Mesenchymal stem cell (in vitro differentiated cells and primary cell): ENCODE measurements at regions not wholly inside any gene's neighbourhood (a gene's known extent, or its start where the extent isn't known, plus 50 kb on each side); places are given as distances from the start of the nearest gene placed in this dataset.

Source experiments
- DNase-seq: peaks from one replicate; pipeline ENCODE4 v3.0.0-alpha.2; 2013
- H2AFZ ChIP-seq: one replicate; pipeline ENCODE4 v1.6.1; 2013; ENCODE audit warnings: low read depth, mild to moderate bottlenecking, control low read depth, inconsistent platforms, low read length, moderate library complexity
- H2AK5ac ChIP-seq: 2 replicates; pipeline ENCODE4 v1.6.1; 2013; ENCODE audit warnings: low read length, moderate library complexity, mild to moderate bottlenecking, inconsistent platforms; ENCODE audit not compliant: severe bottlenecking
- H2BK120ac ChIP-seq: one replicate; pipeline ENCODE4 v1.6.1; 2013; ENCODE audit warnings: low read depth, mild to moderate bottlenecking, inconsistent platforms, low read length, moderate library complexity
- H2BK12ac ChIP-seq, 2 experiments: one replicate each; pipeline ENCODE4 v1.6.1; 2013; ENCODE audit warnings: inconsistent platforms in 2 of 2, low read length in 2 of 2, mild to moderate bottlenecking in 2 of 2, moderate library complexity in 2 of 2, control low read depth in 1 of 2
- H2BK15ac ChIP-seq: one replicate; pipeline ENCODE4 v1.6.1; 2013; ENCODE audit warnings: mild to moderate bottlenecking, low read depth, inconsistent platforms; ENCODE audit not compliant: poor library complexity, severe bottlenecking
- H2BK5ac ChIP-seq: 2 replicates; pipeline ENCODE4 v1.6.1; 2013; ENCODE audit warnings: low read depth, mild to moderate bottlenecking, low read length, control low read depth, inconsistent platforms; ENCODE audit not compliant: poor library complexity, severe bottlenecking
- H3K14ac ChIP-seq, 2 experiments: one replicate each; pipeline ENCODE4 v1.6.1; 2013; ENCODE audit warnings: inconsistent platforms in 2 of 2, low read length in 2 of 2, control low read depth in 1 of 2, mild to moderate bottlenecking in 1 of 2, moderate library complexity in 1 of 2
- H3K18ac ChIP-seq, 2 experiments: one replicate each; pipeline ENCODE4 v1.6.1; 2013; ENCODE audit warnings: inconsistent platforms in 2 of 2, low read length in 2 of 2, control low read depth in 1 of 2, low read depth in 1 of 2, mild to moderate bottlenecking in 1 of 2
- H3K23ac ChIP-seq, 2 experiments: one replicate each; pipeline ENCODE4 v1.6.1; 2013; ENCODE audit warnings: inconsistent platforms in 2 of 2, low read length in 2 of 2, mild to moderate bottlenecking in 2 of 2, moderate library complexity in 2 of 2, control low read depth in 1 of 2
- H3K27ac ChIP-seq: 2 replicates; pipeline ENCODE4 v1.5.1; 2013; ENCODE audit warnings: mild to moderate bottlenecking, moderate library complexity, low read length, control low read depth, inconsistent platforms; ENCODE audit not compliant: poor library complexity, severe bottlenecking
- H3K27me3 ChIP-seq, 2 experiments: 2 replicates each; pipeline versions ENCODE4 v1.6.1 to v1.7.0; 2013; ENCODE audit warnings: low read length in 2 of 2, mild to moderate bottlenecking in 2 of 2, moderate library complexity in 2 of 2, control low read depth in 1 of 2, inconsistent platforms in 1 of 2; ENCODE audit not compliant: control insufficient read depth in 1 of 2, insufficient read depth in 1 of 2
- H3K36me3 ChIP-seq, 2 experiments: 2 replicates each; pipeline versions ENCODE4 v1.6.1 to v1.7.0; 2013; ENCODE audit warnings: low read length in 2 of 2, control low read depth in 1 of 2, inconsistent platforms in 1 of 2, low read depth in 1 of 2, mild to moderate bottlenecking in 1 of 2; ENCODE audit not compliant: insufficient read depth in 2 of 2, control insufficient read depth in 1 of 2
- H3K4ac ChIP-seq, 2 experiments: one replicate each; pipeline ENCODE4 v1.6.1; 2013; ENCODE audit warnings: inconsistent platforms in 2 of 2, low read length in 2 of 2, mild to moderate bottlenecking in 2 of 2, moderate library complexity in 2 of 2, control low read depth in 1 of 2, low read depth in 1 of 2
- H3K4me1 ChIP-seq: 2 replicates; pipeline ENCODE4 v1.6.1; 2013; ENCODE audit warnings: low read depth, low read length, control low read depth; ENCODE audit not compliant: control insufficient read depth, insufficient read depth
- H3K4me2 ChIP-seq: 2 replicates; pipeline ENCODE4 v1.6.1; 2013; ENCODE audit warnings: low read length, mild to moderate bottlenecking, inconsistent platforms; ENCODE audit not compliant: poor library complexity, severe bottlenecking
- H3K4me3 ChIP-seq, 2 experiments: 2 replicates each; pipeline versions ENCODE4 v1.5.1 to v1.7.0; 2013; ENCODE audit warnings: low read length in 2 of 2, mild to moderate bottlenecking in 2 of 2, control low read depth in 1 of 2, low read depth in 1 of 2; ENCODE audit not compliant: insufficient read depth in 1 of 2
- H3K79me1 ChIP-seq: replicated peaks from 2 replicates; pipeline ENCODE4 v1.6.1; 2013; ENCODE audit warnings: mild to moderate bottlenecking, control low read depth, low read length, inconsistent platforms; ENCODE audit not compliant: poor library complexity, severe bottlenecking
- H3K9ac ChIP-seq: 2 replicates; pipeline ENCODE4 v1.7.0; 2013; ENCODE audit warnings: mild to moderate bottlenecking, low read length, moderate library complexity
- H3K9me3 ChIP-seq: 2 replicates; pipeline ENCODE4 v1.7.0; 2013; ENCODE audit warnings: mild to moderate bottlenecking, low read length; ENCODE audit not compliant: control insufficient read depth
- H4K8ac ChIP-seq: one replicate; pipeline ENCODE4 v1.6.1; 2013; ENCODE audit warnings: inconsistent platforms, mild to moderate bottlenecking, low read length, moderate library complexity
- H4K91ac ChIP-seq: one replicate; pipeline ENCODE4 v1.6.1; 2013; ENCODE audit warnings: mild to moderate bottlenecking, low read length, inconsistent platforms
- WGBS: methylation state at CpG from one replicate; pipeline ENCODE4 v1.1.7; 2013; ENCODE audit warnings: mixed read lengths; 5-methylcytosine and 5-hydroxymethylcytosine counted together

DNA sequence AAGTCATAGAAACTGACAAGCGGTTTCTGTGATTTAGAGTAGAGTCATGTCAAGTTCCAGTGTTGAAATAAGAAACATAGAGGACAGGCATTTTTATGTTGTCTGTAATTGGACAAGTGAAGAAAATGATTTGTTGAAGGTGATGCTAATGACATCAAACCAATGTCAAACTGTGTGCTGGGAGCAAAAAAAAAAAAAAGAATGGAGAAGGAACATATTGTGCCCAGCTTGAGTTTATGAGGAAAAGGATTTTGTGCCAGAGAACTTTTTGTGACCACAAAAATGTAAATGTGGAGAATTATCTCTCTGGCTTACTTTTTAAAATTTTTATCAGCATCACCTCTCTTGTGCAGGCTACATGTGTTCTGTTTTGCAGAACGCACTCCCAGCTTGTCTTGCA lies 495.7 kb downstream of the RAPGEF2 start:
- H4K91ac ChIP-seq: no peak overlapping the region
- no peak for DNase-seq
- no peak overlapping the region for H3K9ac ChIP-seq
- H3K27me3 ChIP-seq: no peaks in the 10 kb centered on the region
- no peak overlapping the region for H2BK5ac ChIP-seq
- H3K27ac ChIP-seq: no peak overlapping the region
- no peak overlapping the region for H2AK5ac ChIP-seq
- H3K4me2 ChIP-seq: no peak overlapping the region
- no peak overlapping the region for H3K14ac ChIP-seq
- H3K9me3 ChIP-seq: no peaks in the 10 kb centered on the region
- H2AFZ ChIP-seq: no peak overlapping the region
- H3K4me3 ChIP-seq: no peak overlapping the region
- no peaks in the 10 kb centered on the region for H3K36me3 ChIP-seq
- H2BK15ac ChIP-seq: no peak overlapping the region
- no peaks in the 10 kb centered on the region for H3K4me1 ChIP-seq
- no peak overlapping the region for H4K8ac ChIP-seq
- no peak overlapping the region for H3K18ac ChIP-seq
- H2BK120ac ChIP-seq: no peak overlapping the region
- no peak overlapping the region for H3K4ac ChIP-seq
- WGBS: 87% methylated on average over 1 of the region's 2 CpGs
- H2BK12ac ChIP-seq: no peak overlapping the region
- no peak overlapping the region for H3K23ac ChIP-seq
- no peaks in the 10 kb centered on the region for H3K79me1 ChIP-seq

DNA sequence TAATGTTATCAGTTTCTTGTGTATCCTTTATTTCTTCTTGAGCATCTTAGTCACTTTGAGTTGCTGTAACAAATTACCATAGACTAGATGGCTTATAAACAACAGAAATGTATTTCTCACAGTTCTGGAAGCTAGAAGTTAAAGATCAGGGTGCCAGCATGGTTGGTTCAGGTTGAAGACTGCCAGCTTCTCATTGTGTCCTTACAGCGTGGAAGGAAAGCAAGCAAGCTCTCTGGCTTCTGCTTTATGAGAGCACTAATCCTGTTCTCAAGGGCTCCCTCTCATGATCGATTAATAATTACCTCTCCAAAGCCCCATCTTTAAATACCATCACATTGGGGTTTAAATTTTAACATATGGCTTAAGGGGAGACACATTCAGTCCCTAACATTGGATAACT lies 497.2 kb downstream of the RAPGEF2 start:
- no peak overlapping the region for H3K4me3 ChIP-seq

DNA sequence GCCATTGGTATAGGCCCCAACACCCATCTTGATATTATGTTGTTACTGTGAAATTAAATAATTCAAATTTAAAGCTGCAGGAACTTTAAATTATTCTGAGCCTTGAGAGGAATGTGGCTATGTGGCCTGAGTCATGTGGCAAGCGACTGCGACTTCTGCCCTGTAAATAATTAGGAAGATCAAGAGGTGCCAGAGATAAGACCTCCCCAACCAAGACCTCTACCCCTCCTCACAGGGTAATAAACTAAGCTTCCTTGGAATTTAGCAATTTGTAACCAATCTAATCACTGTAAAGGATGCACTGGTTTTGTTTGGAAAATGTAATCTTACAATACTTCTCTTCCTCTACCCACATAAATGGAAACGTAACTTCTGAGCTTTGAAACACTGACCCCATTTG lies 501.9 kb downstream of the RAPGEF2 start:
- no peak overlapping the region for H4K8ac ChIP-seq
- H4K91ac ChIP-seq: no peak overlapping the region
- no peak overlapping the region for H2BK15ac ChIP-seq
- no peak overlapping the region for H3K23ac ChIP-seq
- no peaks in the 10 kb centered on the region for H3K27me3 ChIP-seq
- H3K27ac ChIP-seq: no peak overlapping the region
- H3K4me3 ChIP-seq: no peak overlapping the region
- no peak overlapping the region for H3K18ac ChIP-seq
- no peak overlapping the region for H2AFZ ChIP-seq
- no peak overlapping the region for H2BK5ac ChIP-seq
- H3K4ac ChIP-seq: no peak overlapping the region
- H2BK12ac ChIP-seq: no peak overlapping the region
- H3K36me3 ChIP-seq: no peaks in the 10 kb centered on the region
- no peaks in the 10 kb centered on the region for H3K79me1 ChIP-seq
- H3K9ac ChIP-seq: no peak overlapping the region
- H3K14ac ChIP-seq: no peak overlapping the region
- H3K9me3 ChIP-seq: no peaks in the 10 kb centered on the region
- H3K4me1 ChIP-seq: no peaks in the 10 kb centered on the region
- 54% methylated on average over 1 of the region's 3 CpGs for WGBS
- H2AK5ac ChIP-seq: no peak overlapping the region
- DNase-seq: no peak
- H3K4me2 ChIP-seq: no peak overlapping the region
- H2BK120ac ChIP-seq: no peak overlapping the region

More for the DNA sequence above, 497.2 kb downstream of the RAPGEF2 start:
- Histone ChIP-seq H3K4ac (no peak overlapping the region), H2BK120ac (no peak overlapping the region), H2AK5ac (no peak overlapping the region), H3K4me2 (no peak overlapping the region), H2BK12ac (no peak overlapping the region), H3K27ac (no peak overlapping the region), H3K79me1 (no peaks in the 10 kb centered on the region), H3K4me1 (no peaks in the 10 kb centered on the region), H3K27me3 (no peaks in the 10 kb centered on the region), H3K18ac (no peak overlapping the region), H3K14ac (no peak overlapping the region), H2AFZ (no peak overlapping the region), H3K9me3 (no peaks in the 10 kb centered on the region), H3K36me3 (no peaks in the 10 kb centered on the region), H3K9ac (no peak overlapping the region), H4K91ac (no peak overlapping the region), H3K23ac (no peak overlapping the region), H2BK15ac (no peak overlapping the region), H2BK5ac (no peak overlapping the region), H4K8ac (no peak overlapping the region)
- DNase-seq: no peak
- WGBS: 68% methylated on average over 1 of the region's 2 CpGs

DNA sequence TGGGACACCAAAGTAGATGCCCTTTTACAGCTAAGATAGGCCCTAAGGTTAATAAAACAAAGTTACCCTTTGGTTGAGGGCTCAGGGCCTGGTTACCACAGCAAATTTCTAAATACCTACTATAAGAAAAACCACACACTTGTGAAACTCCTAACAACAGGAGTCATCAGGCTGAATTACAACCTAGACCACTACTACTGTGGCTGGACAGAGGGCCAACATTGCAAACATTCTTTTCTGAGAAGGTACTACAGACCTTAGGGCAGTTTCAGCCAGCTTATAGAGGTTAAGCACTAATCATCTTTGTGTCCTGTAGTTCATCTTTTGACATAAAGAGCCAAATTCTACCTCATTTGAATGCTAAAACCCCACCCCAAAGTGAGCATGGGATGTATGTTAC lies 504.0 kb downstream of the RAPGEF2 start:
- H2BK5ac ChIP-seq: no peak overlapping the region
- H3K79me1 ChIP-seq: no peaks in the 10 kb centered on the region
- no peak overlapping the region for H3K9ac ChIP-seq
- no peak for DNase-seq
- H4K8ac ChIP-seq: no peak overlapping the region
- H2AFZ ChIP-seq: no peak overlapping the region
- H3K9me3 ChIP-seq: no peaks in the 10 kb centered on the region
- no peak overlapping the region for H2AK5ac ChIP-seq
- no peak overlapping the region for H2BK120ac ChIP-seq
- H3K18ac ChIP-seq: no peak overlapping the region
- no peaks in the 10 kb centered on the region for H3K27me3 ChIP-seq
- H2BK15ac ChIP-seq: no peak overlapping the region
- no peak overlapping the region for H3K27ac ChIP-seq
- no peak overlapping the region for H2BK12ac ChIP-seq
- H3K23ac ChIP-seq: no peak overlapping the region
- H3K4ac ChIP-seq: no peak overlapping the region
- H3K4me1 ChIP-seq: no peaks in the 10 kb centered on the region
- no peaks in the 10 kb centered on the region for H3K36me3 ChIP-seq
- no peak overlapping the region for H3K4me2 ChIP-seq
- H4K91ac ChIP-seq: no peak overlapping the region
- no peak overlapping the region for H3K4me3 ChIP-seq
- H3K14ac ChIP-seq: no peak overlapping the region
